PC-9 (cell line): ENCODE measurements at regions not wholly inside any gene's neighbourhood (a gene's known extent, or its start where the extent isn't known, plus 50 kb on each side); places are given as distances from the start of the nearest gene placed in this dataset.

Experiments used
- BruUV-seq: library from RNA; stranded (reverse); fragments of 400-500 nt; replicated peaks from 2 replicates; lab custom pipeline; 2021; lab: Mats Ljungman, UMichigan
- CTCF ChIA-PET: fragments of 300-600 bp; sonication (Branson Sonifier 250); formaldehyde crosslinking; loops from one replicate; lab custom pipeline; 2022; ENCODE audit warnings: antibody characterized with exemption; lab: Charles Lee
- POLR2A ChIA-PET: fragments of 300-600 bp; sonication (Branson Sonifier 250); formaldehyde crosslinking; loops from one replicate; lab custom pipeline; 2022; ENCODE audit warnings: antibody characterized with exemption; ENCODE audit not compliant: unreplicated experiment; lab: Charles Lee
- DNase-seq, 2 experiments: peaks; one replicate each; pipeline versions ENCODE4 v3.0.0 to v3.0.0-alpha.2; 2015 to 2022; ENCODE audit warnings: mixed read lengths in 1 of 2
- H2AFZ ChIP-seq: fragments of 200-600 bp; sonication (generic); 2 replicates; pipeline ENCODE4 v1.8.1; 2017; ENCODE audit warnings: antibody characterized with exemption
- H3F3A ChIP-seq: fragments of 200-600 bp; sonication (generic); 2 replicates; pipeline ENCODE4 v1.8.1; 2017; ENCODE audit warnings: antibody characterized with exemption, mild to moderate bottlenecking, low read depth; ENCODE audit not compliant: insufficient read depth
- H3K27ac ChIP-seq: fragments of 200-600 bp; sonication (generic); 2 replicates; pipeline ENCODE4 v1.6.1; 2016; ENCODE audit warnings: mixed run types
- H3K27me3 ChIP-seq: fragments of 200-600 bp; sonication (generic); 2 replicates; pipeline ENCODE4 v1.6.1; 2016; ENCODE audit warnings: low read depth, mixed run types; ENCODE audit not compliant: insufficient read depth
- H3K36me3 ChIP-seq: fragments of 200-600 bp; sonication (generic); 2 replicates; pipeline ENCODE4 v1.6.1; 2016; ENCODE audit warnings: low read depth, mixed run types
- H3K4me1 ChIP-seq: fragments of 200-600 bp; sonication (generic); replicated peaks from 2 replicates; pipeline ENCODE4 v1.6.1; 2016; ENCODE audit warnings: mixed run types; ENCODE audit not compliant: insufficient read depth
- H3K4me2 ChIP-seq: fragments of 200-600 bp; sonication (generic); 2 replicates; pipeline ENCODE4 v1.6.1; 2017; ENCODE audit warnings: mixed run types
- H3K4me3 ChIP-seq: fragments of 200-600 bp; sonication (generic); 2 replicates; pipeline ENCODE4 v1.6.1; 2016; ENCODE audit warnings: mixed run types
- H3K79me2 ChIP-seq: fragments of 200-600 bp; sonication (generic); 2 replicates; pipeline ENCODE4 v1.6.1; 2017; ENCODE audit warnings: low read depth, mixed run types
- H3K9me2 ChIP-seq: fragments of 200-600 bp; sonication (generic); 2 replicates; pipeline ENCODE4 v1.8.1; 2017; ENCODE audit warnings: mild to moderate bottlenecking; ENCODE audit not compliant: insufficient read depth
- H3K9me3 ChIP-seq: fragments of 200-600 bp; sonication (generic); 2 replicates; pipeline ENCODE4 v1.8.1; 2016; ENCODE audit warnings: low read depth; ENCODE audit not compliant: insufficient read depth
- H4K20me1 ChIP-seq: fragments of 200-600 bp; sonication (generic); 2 replicates; pipeline ENCODE4 v1.8.1; 2017; ENCODE audit not compliant: insufficient read depth
- CTCF ChIP-seq: fragments of 200-600 bp; sonication (generic); conservative IDR thresholded peaks from 2 replicates; pipeline ENCODE4 v1.6.1; 2017; ENCODE audit warnings: mixed run types, antibody characterized with exemption, mild to moderate bottlenecking, moderate library complexity
- EZH2 ChIP-seq: fragments of 200-600 bp; sonication (generic); IDR thresholded peaks from 2 replicates; pipeline ENCODE4 v1.8.0; 2017; ENCODE audit warnings: antibody characterized with exemption, low read depth
- intact Hi-C: fragments of 100-400 bp; cut with micrococcal nuclease; formaldehyde crosslinking; loops from one replicate; pipeline ENCODE4 v1.10.0; 2022; ENCODE audit not compliant: unreplicated experiment

GRCh38 chr15:46389739-46390138 lies 754.9 kb downstream of the SQOR start:
- ChIA-PET POLR2A (no interaction called here), CTCF (no interaction called here)
- TF ChIP-seq EZH2, result no peak
- TF ChIP-seq CTCF, result no peak

GRCh38 chr15:46394463-46394862 lies 759.6 kb downstream of the SQOR start:
- Histone ChIP-seq H2AFZ (no peak overlapping the region), H3K9me3 (no peaks in the 10 kb centered on the region), H4K20me1 (no peaks in the 10 kb centered on the region), H3K27ac (no peak overlapping the region), H3K4me3 (no peak overlapping the region), H3K79me2 (no peaks in the 10 kb centered on the region), H3K4me1 (no peaks in the 10 kb centered on the region), H3K9me2 (no peaks in the 10 kb centered on the region), H3K4me2 (no peak overlapping the region), H3K27me3 (0 out of 2 replicates have a peak, but pooled peaks cover 3% of the 10 kb centered on the region), H3K36me3 (no peaks in the 10 kb centered on the region), H3F3A (no peaks in the 10 kb centered on the region)
- BruUV-seq, result no TSS peak
- POLR2A ChIA-PET, result no interaction called here
- intact Hi-C loops, result no loop called here
- TF ChIP-seq EZH2 (no peak), CTCF (no peak)
- no peak for DNase-seq
- CTCF ChIA-PET, result no interaction called here

More at GRCh38 chr15:46389739-46390138, 754.9 kb downstream of the SQOR start:
- Histone ChIP-seq H3K36me3 (no peaks in the 10 kb centered on the region), H4K20me1 (no peaks in the 10 kb centered on the region), H3F3A (no peaks in the 10 kb centered on the region), H3K27ac (no peak overlapping the region), H3K9me2 (no peaks in the 10 kb centered on the region), H3K4me3 (no peak overlapping the region), H3K4me2 (no peak overlapping the region), H3K9me3 (no peaks in the 10 kb centered on the region), H3K27me3 (0 out of 2 replicates have a peak, but pooled peaks cover 3% of the 10 kb centered on the region), H2AFZ (no peak overlapping the region), H3K79me2 (no peaks in the 10 kb centered on the region), H3K4me1 (no peaks in the 10 kb centered on the region)
- intact Hi-C loops, result no loop called here
- BruUV-seq, result no TSS peak
- DNase-seq, result no peak

GRCh38 chr15:46408312-46408711 lies 773.5 kb downstream of the SQOR start:
- intact Hi-C loops, result no loop called here
- no peaks in the 10 kb centered on the region for H3K9me2 ChIP-seq
- no peak overlapping the region for H2AFZ ChIP-seq
- no peaks in the 10 kb centered on the region for H3K4me1 ChIP-seq
- ChIA-PET POLR2A (no interaction called here), CTCF (no interaction called here)
- TF ChIP-seq CTCF, result no peak
- no peak for TF ChIP-seq EZH2
- H3K9me3 ChIP-seq, result no peaks in the 10 kb centered on the region
- no TSS peak for BruUV-seq
- no peaks in the 10 kb centered on the region for H3K79me2 ChIP-seq
- H3K27me3 ChIP-seq, result no peaks in the 10 kb centered on the region
- H4K20me1 ChIP-seq, result no peaks in the 10 kb centered on the region
- DNase-seq, result no peak
- H3K4me3 ChIP-seq, result no peak overlapping the region
- H3F3A ChIP-seq, result no peaks in the 10 kb centered on the region
- no peak overlapping the region for H3K27ac ChIP-seq
- no peak overlapping the region for H3K4me2 ChIP-seq
- H3K36me3 ChIP-seq, result no peaks in the 10 kb centered on the region
